ENCODE measurements at regions not wholly inside any gene's neighbourhood (a gene's known extent, or its start where the extent isn't known, plus 50 kb on each side); places are given as distances from the start of the nearest gene placed in this dataset.

GRCh38 chr2:139079311-139079710 is 299.1 kb upstream of the NXPH2 start:
- FAIRE-seq (no peak), DNase-seq (ENCODE audit: insufficient read length, low spot score) (no peak)

- DNase-seq (ENCODE audit: insufficient read length, low spot score) (no peak), FAIRE-seq (no peak)
These were observed 298.2 kb upstream of the NXPH2 start for GRCh38 chr2:139078376-139078775.

GRCh38 chr2:139077099-139077737 is 297.0 kb upstream of the NXPH2 start:
- FAIRE-seq (no peak), DNase-seq (ENCODE audit: insufficient read length, low spot score) (no peak)

GRCh38 chr2:139067874-139068273 is 287.7 kb upstream of the NXPH2 start:
- no peak for DNase-seq (ENCODE audit: insufficient read length, low spot score)
- no peak for FAIRE-seq

- FAIRE-seq (no peak), DNase-seq (ENCODE audit: insufficient read length, low spot score) (no peak)
These were observed 286.9 kb upstream of the NXPH2 start for GRCh38 chr2:139067072-139067471.

GRCh38 chr2:139064159-139064558 is 284.0 kb upstream of the NXPH2 start:
- FAIRE-seq = no peak

GRCh38 chr2:139059617-139060016 is 279.4 kb upstream of the NXPH2 start:
- no peak for DNase-seq (ENCODE audit: insufficient read length, low spot score)
- FAIRE-seq = no peak

More at GRCh38 chr2:139064159-139064558, 284.0 kb upstream of the NXPH2 start:
- DNase-seq (ENCODE audit: insufficient read length, low spot score) = no peak

GRCh38 chr2:139055202-139055601 is 275.0 kb upstream of the NXPH2 start:
- DNase-seq (ENCODE audit: insufficient read length, low spot score) = no peak
- no peak for FAIRE-seq

- no peak for FAIRE-seq
- DNase-seq (ENCODE audit: insufficient read length, low spot score) = no peak
These were observed 267.8 kb upstream of the NXPH2 start for GRCh38 chr2:139048017-139048416.

GRCh38 chr2:139045524-139045923 is 265.3 kb upstream of the NXPH2 start:
- FAIRE-seq = no peak

GRCh38 chr2:139034064-139034463 is 253.9 kb upstream of the NXPH2 start:
- no peak for DNase-seq (ENCODE audit: insufficient read length, low spot score)
- FAIRE-seq = no peak

More at GRCh38 chr2:139045524-139045923, 265.3 kb upstream of the NXPH2 start:
- no peak for DNase-seq (ENCODE audit: insufficient read length, low spot score)

- FAIRE-seq (no peak), DNase-seq (ENCODE audit: insufficient read length, low spot score) (no peak)
These were observed 253.1 kb upstream of the NXPH2 start for GRCh38 chr2:139033300-139033699.

GRCh38 chr2:139031722-139032121 is 251.5 kb upstream of the NXPH2 start:
- FAIRE-seq = no peak
- DNase-seq (ENCODE audit: insufficient read length, low spot score) = peak; percentile 4

GRCh38 chr2:139020287-139020686 is 240.1 kb upstream of the NXPH2 start:
- FAIRE-seq = no peak
- DNase-seq (ENCODE audit: insufficient read length, low spot score) = no peak

- DNase-seq (ENCODE audit: insufficient read length, low spot score) (no peak), FAIRE-seq (no peak)
These were observed 238.1 kb upstream of the NXPH2 start for GRCh38 chr2:139018252-139018651.

GRCh38 chr2:139007130-139007529 is 226.9 kb upstream of the NXPH2 start:
- DNase-seq (ENCODE audit: insufficient read length, low spot score) (no peak), FAIRE-seq (no peak)

GRCh38 chr2:139000131-139000785 is 220.1 kb upstream of the NXPH2 start:
- FAIRE-seq (no peak), DNase-seq (ENCODE audit: insufficient read length, low spot score) (no peak)

GRCh38 chr2:138997856-138998517 is 217.8 kb upstream of the NXPH2 start:
- FAIRE-seq = no peak
- DNase-seq (ENCODE audit: insufficient read length, low spot score) = peak; percentile 3

GRCh38 chr2:138997346-138997745 is 217.2 kb upstream of the NXPH2 start:
- DNase-seq (ENCODE audit: insufficient read length, low spot score) = no peak
- no peak for FAIRE-seq

- FAIRE-seq (no peak), DNase-seq (ENCODE audit: insufficient read length, low spot score) (no peak)
These were observed 214.3 kb upstream of the NXPH2 start for GRCh38 chr2:138994502-138994901.

GRCh38 chr2:138985881-138986280 is 205.7 kb upstream of the NXPH2 start:
- no peak for DNase-seq (ENCODE audit: insufficient read length, low spot score)
- FAIRE-seq = no peak
